ENCODE measurements at regions not wholly inside any gene's neighbourhood (a gene's known extent, or its start where the extent isn't known, plus 50 kb on each side); places are given as distances from the start of the nearest gene placed in this dataset.

GRCh38 chrX:140180585-140180984 lies 215.3 kb upstream of the CXorf66 start:
- no peak for DNase-seq (ENCODE audit: low read depth)
- TF ChIP-seq CTCF (IDR thresholded peaks at IDR 0.05; ENCODE audit: control insufficient read depth, insufficient read depth, low read depth, low read length, missing control alignments) = no peak
- H3K4me3 ChIP-seq (ENCODE audit: control insufficient read depth, low read depth, low read length) = no peak overlapping the region

- TF ChIP-seq CTCF (IDR thresholded peaks at IDR 0.05; ENCODE audit: control insufficient read depth, insufficient read depth, low read depth, low read length, missing control alignments) = no peak
- H3K4me3 ChIP-seq (ENCODE audit: control insufficient read depth, low read depth, low read length) = no peak overlapping the region
- DNase-seq (ENCODE audit: low read depth) = no peak
These were observed 212.5 kb upstream of the CXorf66 start for GRCh38 chrX:140177821-140178220.

- H3K4me3 ChIP-seq (ENCODE audit: control insufficient read depth, low read depth, low read length) = no peak overlapping the region
- no peak for TF ChIP-seq CTCF (IDR thresholded peaks at IDR 0.05; ENCODE audit: control insufficient read depth, insufficient read depth, low read depth, low read length, missing control alignments)
- no peak for DNase-seq (ENCODE audit: low read depth)
These were observed 207.1 kb upstream of the CXorf66 start for GRCh38 chrX:140172401-140172800.

GRCh38 chrX:140167551-140167950 lies 202.2 kb upstream of the CXorf66 start:
- no peak for DNase-seq (ENCODE audit: low read depth)

GRCh38 chrX:140165849-140166248 lies 200.5 kb upstream of the CXorf66 start:
- no peak overlapping the region for H3K4me3 ChIP-seq (ENCODE audit: control insufficient read depth, low read depth, low read length)
- no peak for DNase-seq (ENCODE audit: low read depth)
- no peak for TF ChIP-seq CTCF (IDR thresholded peaks at IDR 0.05; ENCODE audit: control insufficient read depth, insufficient read depth, low read depth, low read length, missing control alignments)

More at GRCh38 chrX:140167551-140167950, 202.2 kb upstream of the CXorf66 start:
- no peak overlapping the region for H3K4me3 ChIP-seq (ENCODE audit: control insufficient read depth, low read depth, low read length)
- no peak for TF ChIP-seq CTCF (IDR thresholded peaks at IDR 0.05; ENCODE audit: control insufficient read depth, insufficient read depth, low read depth, low read length, missing control alignments)

GRCh38 chrX:140164391-140164790 lies 199.1 kb upstream of the CXorf66 start:
- no peak for DNase-seq (ENCODE audit: low read depth)
- no peak overlapping the region for H3K4me3 ChIP-seq (ENCODE audit: control insufficient read depth, low read depth, low read length)
- no peak for TF ChIP-seq CTCF (IDR thresholded peaks at IDR 0.05; ENCODE audit: control insufficient read depth, insufficient read depth, low read depth, low read length, missing control alignments)
